ENCODE measurements at regions not wholly inside any gene's neighbourhood (a gene's known extent, or its start where the extent isn't known, plus 50 kb on each side); places are given as distances from the start of the nearest gene placed in this dataset.
"Not testable (repeated sequence)": the region's sequence is repeated elsewhere in the genome, so short reads cannot be mapped to it uniquely, and the experiment has no call there.

DNA sequence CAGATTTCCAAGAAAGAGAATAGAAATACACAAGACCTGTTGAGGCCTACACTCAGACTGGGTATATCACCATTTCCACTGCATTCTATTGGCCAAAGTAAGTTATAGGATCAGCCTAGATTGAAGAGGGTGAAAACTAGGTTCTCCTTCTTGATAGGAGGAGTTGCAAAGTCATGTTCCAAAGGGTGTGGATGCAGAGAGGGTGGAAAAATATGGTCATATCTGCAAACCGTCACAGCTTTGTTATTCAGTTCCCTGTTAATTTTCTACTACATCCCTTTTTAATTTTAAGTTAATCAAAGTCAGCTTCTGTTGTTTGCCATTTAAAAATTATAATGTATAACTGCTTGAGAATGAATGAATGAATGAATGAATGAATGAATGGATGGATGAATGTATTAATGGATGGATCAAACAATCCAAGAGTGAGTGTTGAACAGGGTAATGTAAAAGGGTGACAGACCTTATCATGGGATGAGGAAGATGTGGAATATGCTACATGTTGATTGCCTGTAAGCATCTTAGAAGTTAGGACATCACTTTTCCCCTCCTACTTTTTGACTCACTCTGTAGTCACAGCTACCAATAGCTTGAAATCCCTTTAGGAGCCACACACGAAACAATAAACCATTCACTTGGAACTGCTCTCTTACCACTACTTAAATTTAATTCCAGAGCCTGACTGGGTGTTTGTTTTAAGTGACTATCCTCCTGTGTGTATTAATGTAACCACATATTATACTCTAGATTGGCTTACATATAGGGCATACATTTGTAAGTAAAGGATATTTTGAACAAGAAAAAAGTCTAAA is 121.5 kb downstream of the CCDC34 start:
- DNase-seq: no peak

DNA sequence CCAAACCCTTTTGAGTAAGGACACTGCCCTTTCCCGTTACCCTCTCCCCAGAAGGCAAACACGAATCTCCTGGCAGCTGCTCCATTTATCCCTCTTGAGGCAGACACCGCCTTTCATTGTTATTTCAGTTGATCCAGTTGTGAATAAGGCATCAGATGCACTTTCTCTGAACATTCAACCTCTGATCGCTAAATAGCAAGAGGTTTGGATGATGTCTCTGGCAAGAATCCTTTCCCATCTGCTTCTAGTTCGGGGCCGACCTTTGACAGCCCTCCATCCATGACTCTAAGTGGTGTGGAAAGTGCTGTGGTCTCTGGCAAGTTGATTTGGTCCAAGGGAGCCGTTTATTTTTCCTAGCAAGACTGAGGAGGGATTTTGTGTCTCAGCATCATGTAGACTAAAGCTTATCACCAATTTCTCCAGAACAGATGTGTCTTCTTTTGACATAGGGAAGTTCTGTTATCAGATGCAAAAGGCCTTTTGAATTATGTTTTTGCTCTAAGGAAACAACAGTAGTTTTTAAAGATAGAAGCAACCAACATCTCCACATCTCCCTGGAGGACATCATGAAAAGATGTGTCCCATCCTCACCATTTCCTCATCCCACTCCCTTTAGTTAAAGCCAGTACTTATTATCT is 123.6 kb downstream of the CCDC34 start:
- no peak for DNase-seq

DNA sequence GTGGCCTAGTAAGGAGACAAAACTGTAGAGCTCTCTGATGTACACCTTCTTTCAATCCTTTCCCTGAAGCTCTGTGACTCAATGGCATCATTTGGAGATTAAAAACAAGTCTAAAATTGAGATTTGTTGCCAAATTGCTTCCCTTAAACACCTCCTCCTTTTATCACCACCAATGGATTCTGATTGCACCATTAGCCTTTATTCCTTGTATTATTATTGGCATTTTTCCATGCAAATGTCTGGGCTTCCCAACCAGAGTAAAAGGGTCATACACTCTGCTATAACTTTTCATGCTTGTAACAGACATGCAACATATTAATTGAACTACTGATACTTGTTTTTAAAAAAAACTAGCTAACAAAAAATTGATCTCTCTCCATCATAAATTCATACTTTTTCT is 124.2 kb downstream of the CCDC34 start:
- no peak for DNase-seq

DNA sequence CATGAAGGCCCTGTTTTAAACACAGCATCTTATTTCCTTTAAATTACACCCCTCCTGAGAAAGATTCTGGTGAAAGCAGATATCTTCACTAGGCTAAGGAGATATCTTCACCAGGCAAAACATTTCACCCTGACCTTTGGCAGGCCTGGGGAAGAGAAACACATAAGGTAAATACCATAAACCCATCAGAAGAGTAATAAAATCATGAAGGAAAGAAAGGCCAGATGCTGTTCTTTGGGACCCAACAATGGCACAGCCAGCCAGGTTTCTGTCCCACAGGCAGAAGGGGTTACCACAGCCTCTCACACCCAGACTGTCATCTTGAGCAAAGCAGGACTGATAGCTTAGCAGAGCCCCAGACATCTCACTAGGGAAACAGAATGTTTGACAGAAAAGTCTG is 125.4 kb downstream of the CCDC34 start:
- DNase-seq: no peak

DNA sequence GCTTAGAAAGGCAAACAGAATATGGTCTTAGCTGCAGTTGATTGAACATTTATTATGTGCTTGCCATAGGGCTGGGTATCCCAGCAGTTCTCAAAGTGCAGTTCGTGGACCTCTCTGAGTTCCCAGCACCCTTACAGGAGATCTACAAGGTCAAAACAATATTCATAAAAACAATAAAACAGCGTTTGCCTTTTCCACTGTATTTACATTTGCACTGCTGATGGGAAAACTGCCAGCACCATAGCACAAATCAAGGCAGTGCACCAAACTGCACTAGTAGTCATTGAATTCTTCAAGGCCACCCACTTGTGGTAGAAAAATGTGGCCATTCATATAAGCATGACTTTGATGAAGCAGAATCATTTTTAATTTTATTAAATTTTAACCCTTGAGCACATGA is 128.1 kb downstream of the CCDC34 start:
- DNase-seq: no peak

DNA sequence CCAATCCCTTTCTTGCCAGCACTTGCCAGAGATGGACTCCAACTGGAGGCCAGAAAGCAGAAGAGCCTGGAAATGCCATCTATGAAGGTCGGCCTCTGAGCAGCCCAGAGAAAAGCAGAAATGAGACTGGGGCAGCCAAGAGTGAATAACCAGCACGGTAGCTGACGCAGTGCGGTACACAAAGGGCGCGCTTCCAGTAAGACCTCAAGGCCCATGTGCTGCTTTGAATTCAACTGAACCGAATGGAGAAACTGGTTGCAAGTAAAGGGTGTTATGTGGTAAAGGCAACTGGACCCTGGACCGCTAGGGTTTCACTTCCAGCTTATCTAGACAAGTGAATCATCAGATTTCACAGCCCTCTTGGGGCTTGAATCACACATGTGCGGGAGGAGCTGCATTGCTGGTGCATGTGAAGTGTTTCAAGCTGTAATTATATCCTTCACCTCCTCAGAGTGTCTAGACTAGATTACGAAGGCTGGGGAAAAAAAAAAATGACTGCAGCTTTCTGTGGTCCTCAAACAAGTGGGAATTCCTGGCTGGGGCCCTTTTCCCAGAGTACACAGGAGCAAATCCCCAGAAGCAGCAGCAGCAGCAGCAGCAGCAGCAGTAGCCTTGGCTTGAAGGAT is 128.9 kb downstream of the CCDC34 start:
- DNase-seq: no peak

DNA sequence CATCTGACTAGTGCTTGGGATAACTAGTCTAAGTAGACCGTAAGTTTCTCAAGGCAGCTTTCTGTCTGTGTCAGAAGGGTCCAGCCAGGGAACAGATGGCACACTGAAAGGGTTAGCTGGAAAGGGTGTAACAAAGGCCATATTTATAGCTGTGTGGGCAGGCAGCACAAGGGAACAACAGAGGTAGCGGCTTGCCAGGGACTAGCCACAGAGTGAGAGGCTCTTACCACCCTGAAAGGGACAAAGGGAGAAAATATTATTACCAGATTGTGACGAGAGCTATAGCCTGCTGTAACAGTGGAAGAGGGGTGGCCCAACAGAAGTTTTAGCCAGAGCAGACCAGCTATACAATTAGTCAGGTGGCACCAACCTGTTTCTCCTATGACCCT is 129.4 kb downstream of the CCDC34 start:
- DNase-seq: no peak

DNA sequence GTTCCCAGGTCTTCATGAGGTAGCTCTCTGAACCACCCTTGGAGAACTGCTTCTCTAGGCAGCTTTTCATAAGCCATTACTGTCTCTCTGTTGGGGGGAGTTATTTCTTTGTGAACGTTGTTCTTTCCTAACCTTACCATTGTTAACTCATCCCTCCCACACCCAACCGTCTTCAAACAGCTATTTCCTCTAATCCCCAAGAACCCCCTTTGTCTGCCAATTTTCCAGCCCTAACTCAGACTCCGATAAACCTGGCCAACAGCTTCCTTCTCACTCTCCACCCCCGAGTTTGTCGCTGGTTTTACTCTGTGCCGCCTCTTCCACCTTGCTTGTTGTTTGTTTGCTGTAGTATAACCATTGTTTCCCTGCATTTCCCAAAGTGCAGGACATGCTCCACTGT is 131.5 kb downstream of the CCDC34 start:
- DNase-seq: no peak

DNA sequence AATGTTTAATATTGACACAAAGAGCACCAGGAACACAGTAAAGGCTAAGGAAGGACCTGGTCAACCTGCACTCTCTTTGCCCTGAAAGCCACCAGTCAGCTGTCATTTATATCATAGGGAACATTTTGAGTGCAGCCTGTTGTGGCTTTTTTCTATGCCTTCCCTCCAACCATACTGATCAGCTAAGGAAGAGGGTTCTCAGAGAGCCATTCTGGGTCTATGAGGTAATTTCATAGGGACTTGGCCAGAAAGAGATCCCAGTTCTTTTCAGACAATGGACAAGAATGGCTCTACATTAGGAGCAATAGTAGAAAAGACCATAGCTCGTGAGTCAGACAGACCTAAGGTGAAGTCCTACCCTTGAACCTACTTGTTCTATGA is 132.8 kb downstream of the CCDC34 start:
- no peak for DNase-seq

DNA sequence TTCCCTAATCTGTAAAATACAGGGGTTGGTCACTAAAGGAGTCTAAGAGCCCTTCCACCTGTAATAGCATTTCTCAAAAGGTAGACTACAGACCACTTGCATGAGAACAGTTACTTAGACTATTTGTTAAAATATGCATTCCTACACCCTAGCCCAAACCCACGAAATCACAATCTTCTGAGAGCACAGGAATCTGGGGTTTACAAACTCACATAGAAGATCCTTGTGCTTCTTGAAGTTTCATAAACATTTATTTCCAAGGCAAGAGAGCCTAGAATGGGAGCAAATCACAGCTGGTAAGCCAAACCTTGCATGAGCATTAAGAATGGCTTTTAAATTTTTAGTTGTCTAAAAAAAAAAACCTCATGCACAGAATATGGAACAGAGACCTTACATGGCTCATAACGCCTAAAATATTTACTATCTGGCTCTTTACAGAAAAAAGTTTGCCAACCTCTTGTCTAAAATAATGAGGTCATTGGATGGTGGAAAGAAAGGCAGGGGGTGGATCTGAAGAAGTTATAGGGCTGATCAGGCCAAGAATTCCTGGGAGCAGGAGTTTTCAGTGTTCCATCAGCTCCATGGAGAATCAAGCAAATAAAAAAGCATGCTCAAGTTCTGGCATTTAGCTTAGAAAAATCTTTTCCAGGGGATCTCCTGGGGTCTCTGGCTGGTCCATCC is 133.4 kb downstream of the CCDC34 start:
- DNase-seq: no peak

DNA sequence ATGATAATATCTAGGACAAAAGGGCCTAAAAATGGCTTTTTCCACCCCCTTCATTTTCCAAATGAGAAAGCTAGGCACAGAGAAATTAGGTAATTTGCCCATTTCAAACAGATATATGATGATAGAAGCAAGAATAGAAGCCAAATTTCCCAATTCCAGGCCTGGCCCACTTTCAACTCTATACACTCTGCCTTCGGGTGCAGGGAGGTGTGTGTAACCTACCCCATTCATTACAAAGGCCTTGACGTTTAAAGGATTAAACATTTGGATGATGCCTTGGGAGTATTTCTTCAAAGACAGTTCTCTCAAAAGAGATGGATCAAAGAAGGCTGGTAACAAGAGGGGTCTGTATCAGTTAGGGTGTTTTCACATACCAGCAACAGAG is 134.1 kb downstream of the CCDC34 start:
- DNase-seq: no peak

DNA sequence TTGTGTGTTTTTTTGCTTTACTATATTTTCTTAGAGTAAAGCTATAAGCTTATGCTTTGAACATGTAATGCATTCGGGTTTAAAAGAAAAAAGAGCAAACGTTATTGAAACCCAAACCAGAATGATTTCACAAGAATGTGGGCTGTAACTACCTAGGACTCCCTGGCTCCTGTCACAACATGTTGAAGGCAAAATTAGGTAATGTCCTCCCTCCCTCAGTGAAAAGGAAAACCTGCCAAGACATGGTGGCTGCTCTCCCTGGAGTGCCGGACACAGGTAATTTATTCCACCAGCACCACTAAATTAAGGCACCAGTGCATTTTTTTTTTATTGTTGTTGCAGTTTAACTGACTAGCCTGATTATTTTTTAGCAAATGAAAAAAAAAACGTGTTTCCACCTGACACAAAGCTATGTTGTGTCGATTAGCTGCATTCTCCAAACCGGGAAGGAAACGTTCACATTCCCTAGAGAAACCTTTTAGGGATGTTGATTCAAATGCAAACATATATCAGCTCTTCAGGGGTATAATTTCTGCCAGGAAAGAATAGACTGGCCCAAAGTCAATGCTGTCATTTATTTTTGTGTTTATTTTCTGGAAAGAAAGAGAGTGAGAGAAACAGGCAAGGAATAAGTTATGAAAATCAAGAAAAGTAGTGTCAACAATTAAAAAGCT is 134.6 kb downstream of the CCDC34 start:
- no peak for DNase-seq

DNA sequence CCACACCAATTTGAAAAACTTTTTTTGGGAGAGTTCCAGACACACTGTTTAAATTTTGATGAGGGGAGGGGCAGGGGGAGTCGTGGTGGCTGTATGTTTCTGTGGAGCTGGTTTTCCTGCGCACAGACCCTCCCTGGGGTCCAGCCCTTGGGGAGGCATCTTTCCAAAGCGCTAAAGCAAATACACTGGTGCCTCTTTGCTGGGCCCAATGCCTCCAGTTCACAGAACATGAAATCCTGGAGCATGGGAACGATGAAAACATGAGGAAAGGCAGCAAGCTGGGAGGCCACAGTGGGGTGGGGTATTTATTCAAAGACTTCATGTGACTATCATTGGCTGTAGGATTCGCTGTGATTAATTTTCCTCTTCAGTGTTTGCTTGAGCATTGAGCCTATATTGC is 135.3 kb downstream of the CCDC34 start:
- DNase-seq: no peak

DNA sequence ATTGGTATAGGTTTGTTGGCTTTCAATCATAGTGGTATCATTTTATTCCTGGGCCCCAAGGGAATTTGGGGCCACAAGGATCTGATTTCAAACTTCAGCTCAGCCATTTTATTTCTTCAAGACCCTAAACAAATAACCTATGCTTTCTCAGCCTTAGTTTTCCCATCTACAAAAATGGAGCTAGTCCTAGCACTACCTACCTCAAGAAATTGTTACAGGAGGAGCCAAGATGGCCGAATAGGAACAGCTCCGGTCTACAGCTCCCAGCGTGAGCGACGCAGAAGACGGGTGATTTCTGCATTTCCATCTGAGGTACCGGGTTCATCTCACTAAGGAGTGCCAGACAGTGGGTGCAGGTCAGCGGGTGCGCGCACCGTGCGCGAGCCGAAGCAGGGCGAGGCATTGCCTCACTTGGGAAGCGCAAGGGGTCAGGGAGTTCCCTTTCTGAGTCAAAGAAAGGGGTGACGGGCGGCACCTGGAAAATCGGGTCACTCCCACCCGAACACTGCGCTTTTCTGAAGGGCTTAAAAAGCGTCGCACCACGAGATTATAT is 143.5 kb downstream of the CCDC34 start:
- not testable (repeated sequence) for DNase-seq

DNA sequence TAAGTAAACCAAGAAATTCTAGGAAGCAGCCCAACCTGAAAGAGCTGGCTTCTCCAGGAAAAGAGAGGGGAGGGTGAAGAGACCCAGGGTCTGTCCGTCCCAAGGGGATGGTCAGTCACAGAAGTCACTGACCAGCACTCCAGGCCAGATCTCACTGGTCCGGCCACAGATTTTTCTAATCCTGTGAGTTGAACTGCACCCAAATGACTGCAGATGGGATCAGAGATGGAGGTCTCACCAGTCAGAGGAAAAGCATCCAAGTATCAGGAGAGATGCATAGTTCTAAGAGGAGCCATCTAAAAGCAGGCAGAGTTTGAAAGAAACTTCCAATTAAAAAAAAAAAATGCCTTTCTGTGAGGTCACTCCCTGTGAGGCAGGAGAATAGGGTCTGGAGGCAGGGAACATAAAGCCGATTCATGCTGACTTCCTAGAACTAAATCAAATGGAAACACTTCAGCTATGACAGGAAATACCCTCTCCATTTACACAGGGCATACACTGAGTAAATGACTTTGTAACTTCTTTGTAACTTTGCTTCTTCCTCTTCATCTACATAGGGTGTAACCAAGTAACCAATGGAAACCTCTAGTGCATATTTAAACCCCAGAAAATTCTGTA is 144.5 kb downstream of the CCDC34 start:
- no peak for DNase-seq

DNA sequence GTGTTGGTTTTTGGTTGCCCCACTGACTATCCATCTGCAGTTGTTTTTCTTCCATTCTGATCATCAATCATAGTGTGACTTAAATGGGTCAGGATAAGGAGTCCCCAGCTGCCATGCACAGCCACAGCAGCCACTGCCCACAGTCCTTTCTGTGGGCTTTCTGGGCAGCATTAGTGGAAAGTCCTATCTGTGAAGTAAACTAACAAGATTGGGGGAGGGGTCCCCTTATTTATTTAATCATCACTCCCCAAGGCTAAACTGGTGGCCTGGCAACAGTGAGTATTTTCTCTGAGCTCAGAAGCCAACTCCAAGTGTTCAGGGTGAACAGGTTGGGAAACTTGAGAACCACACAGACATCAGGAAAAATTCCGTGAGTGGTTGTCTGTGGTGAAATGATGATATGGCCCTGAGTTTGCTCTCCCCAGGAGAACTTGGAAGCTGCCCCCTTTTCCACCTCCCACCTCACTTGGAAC is 145.0 kb downstream of the CCDC34 start:
- no peak for DNase-seq

DNA sequence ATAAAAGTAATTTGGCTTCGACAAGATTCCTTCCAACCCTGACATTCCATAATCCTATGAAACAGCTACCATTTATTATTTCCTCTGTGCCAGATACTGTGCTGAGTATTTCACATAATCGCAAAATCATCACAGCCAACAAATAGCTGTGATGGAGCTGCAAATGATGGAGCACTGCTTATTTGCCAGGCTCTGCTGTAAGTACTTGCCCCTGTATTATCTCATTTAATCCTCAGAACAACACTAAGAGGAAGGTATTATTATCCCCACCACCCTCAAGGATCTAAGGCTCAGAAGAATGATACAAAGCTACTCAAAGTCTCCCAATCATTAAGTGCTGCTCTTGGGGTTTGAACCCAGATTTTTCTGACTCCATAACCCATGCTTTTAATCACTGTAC is 145.5 kb downstream of the CCDC34 start:
- no peak for DNase-seq

DNA sequence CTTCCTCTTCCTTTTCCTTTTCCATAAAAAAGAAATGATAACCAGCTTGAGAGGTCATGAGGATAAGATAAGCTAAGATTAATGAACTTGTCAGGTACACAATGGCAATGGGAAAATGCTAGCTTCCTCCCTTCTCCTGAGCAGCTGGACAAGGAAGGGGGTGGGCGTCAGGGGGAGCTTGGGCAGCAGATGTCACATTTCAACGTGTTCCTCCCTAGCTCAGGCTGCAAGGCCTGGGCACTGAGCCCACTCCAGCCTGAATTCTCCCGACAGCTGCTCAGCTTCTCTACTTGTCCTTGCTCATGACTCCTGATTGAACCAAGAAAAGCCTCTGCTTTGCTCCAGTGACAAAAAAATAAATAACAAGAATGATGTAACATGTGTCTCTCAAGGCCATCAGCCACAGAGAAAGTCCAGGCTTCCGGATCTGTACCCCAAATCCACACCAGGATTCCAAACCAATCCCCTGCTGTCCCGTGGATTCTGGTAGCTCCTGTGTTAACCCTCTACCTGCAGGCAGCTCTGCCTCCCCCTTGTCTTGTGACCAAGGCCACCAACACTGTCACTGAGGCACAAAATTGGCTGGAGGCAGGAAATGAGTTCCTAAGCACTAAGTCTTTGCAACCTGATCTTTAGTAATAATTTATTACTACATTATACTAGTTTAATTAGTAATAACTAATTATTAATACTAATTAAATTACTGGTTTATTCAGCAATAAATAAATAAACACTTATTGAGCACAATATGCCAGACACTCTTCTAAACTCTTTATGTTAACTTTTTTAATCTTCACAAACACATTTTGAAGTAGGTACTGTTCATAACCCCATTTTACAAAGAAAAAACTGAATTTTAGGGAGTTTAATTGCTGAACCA is 146.5 kb downstream of the CCDC34 start:
- no peak for DNase-seq

DNA sequence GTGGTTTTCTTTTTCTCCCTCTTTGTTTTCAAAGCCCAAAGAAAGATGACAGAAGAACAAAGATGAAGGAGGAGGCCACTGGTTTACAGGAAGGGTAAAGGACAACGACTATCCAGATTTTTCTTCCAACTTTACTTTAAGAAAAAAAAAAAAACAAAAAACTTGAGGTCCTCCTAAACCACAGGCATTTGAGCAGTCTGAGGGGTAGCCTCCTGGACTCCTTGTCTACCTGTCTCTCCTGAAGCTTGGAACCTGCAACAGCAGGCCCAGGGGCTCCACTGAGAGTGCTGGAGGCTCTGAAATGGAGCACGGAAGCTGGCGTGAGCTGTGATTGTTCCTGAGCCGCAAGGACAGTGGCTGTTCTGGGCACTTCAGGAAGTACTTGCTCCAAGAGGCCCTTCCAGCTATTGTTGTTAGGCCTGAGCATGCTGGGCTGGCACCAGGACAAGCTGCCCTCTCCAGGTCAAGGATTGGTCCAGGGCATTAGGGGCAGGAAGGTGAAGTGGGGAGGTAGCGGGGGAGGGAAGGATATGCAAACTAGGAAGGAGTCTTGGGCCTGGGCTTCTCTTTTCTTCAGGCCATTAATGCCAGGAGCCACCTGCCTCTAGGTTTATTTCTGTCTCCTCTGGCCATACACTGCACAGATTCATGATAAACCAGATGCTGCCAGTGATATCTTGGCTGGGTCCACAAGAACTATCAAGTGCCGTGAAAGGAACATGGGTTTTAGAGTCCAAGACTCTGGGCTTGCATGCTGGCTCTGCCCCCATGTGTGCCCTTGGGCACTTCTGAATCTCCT is 147.3 kb downstream of the CCDC34 start:
- DNase-seq: no peak

DNA sequence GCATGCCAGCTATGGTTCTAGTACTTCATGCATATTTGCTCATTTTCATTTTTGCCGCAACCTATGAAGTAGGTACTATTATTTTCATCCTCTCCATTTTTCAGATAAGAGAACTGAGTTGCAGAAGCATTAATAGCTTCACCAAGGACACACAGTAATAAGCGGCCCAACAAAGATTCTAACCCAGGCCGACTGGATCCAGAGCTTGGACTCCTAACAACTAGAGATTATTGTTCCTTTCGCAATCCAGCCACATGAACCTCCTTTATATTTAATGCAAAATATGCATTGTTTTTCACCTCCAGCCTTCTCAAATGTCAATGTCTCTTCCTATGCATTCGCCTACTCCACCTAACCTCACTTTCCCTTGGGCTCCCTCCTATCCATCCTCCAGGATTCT is 148.3 kb downstream of the CCDC34 start:
- DNase-seq: no peak

All from activated CD4-positive, alpha-beta T cell treated with anti-CD3 and anti-CD28 coated beads, Interleukin-2, amount 50 U/mL, for 16 hours (primary cell).